Embryonic facial prominence (tissue), 1 donor: ENCODE measurements at regions not wholly inside any gene's neighbourhood (a gene's known extent, or its start where the extent isn't known, plus 50 kb on each side); places are given as distances from the start of the nearest gene placed in this dataset.

Experiments
- DNase-seq: peaks from one replicate; pipeline ENCODE4 v3.0.0-alpha.2; 2016; ENCODE audit errors: extremely low spot score

GRCh38 chr20:57025666-57026224 lies 240.7 kb downstream of the BMP7 start:
- no peak for DNase-seq

GRCh38 chr20:57027777-57028176 lies 238.7 kb downstream of the BMP7 start:
- DNase-seq = no peak

GRCh38 chr20:57030611-57031600 lies 235.5 kb downstream of the BMP7 start:
- DNase-seq = peak; percentile 36

GRCh38 chr20:57031867-57032355 lies 234.5 kb downstream of the BMP7 start:
- DNase-seq = no peak

- no peak for DNase-seq
Observed at GRCh38 chr20:57032847-57033246, 233.6 kb downstream of the BMP7 start.

GRCh38 chr20:57034001-57034400 lies 232.4 kb downstream of the BMP7 start:
- DNase-seq = no peak

GRCh38 chr20:57037689-57038088 lies 228.8 kb downstream of the BMP7 start:
- no peak for DNase-seq

- DNase-seq = no peak
Observed at GRCh38 chr20:57038608-57039440, 227.6 kb downstream of the BMP7 start.

GRCh38 chr20:57040466-57040865 lies 226.0 kb downstream of the BMP7 start:
- DNase-seq = no peak

- DNase-seq = no peak
Observed at GRCh38 chr20:57040924-57041323, 225.5 kb downstream of the BMP7 start.

GRCh38 chr20:57043091-57043490 lies 223.3 kb downstream of the BMP7 start:
- no peak for DNase-seq

GRCh38 chr20:57043669-57044268 lies 222.7 kb downstream of the BMP7 start:
- no peak for DNase-seq

GRCh38 chr20:57047281-57048026 lies 219.0 kb downstream of the BMP7 start:
- DNase-seq = no peak

- DNase-seq = no peak
Observed at GRCh38 chr20:57048027-57048869, 218.2 kb downstream of the BMP7 start.

- no peak for DNase-seq
Observed at GRCh38 chr20:57049296-57049695, 217.1 kb downstream of the BMP7 start.

- DNase-seq = no peak
Observed at GRCh38 chr20:57051096-57051495, 215.3 kb downstream of the BMP7 start.

GRCh38 chr20:57053067-57053466 lies 213.4 kb downstream of the BMP7 start:
- no peak for DNase-seq

- no peak for DNase-seq
Observed at GRCh38 chr20:57053793-57054552, 212.5 kb downstream of the BMP7 start.

GRCh38 chr20:57055345-57055744 lies 211.1 kb downstream of the BMP7 start:
- no peak for DNase-seq
